ENCODE measurements at regions not wholly inside any gene's neighbourhood (a gene's known extent, or its start where the extent isn't known, plus 50 kb on each side); places are given as distances from the start of the nearest gene placed in this dataset.
"Not testable (repeated sequence)": the region's sequence is repeated elsewhere in the genome, so short reads cannot be mapped to it uniquely, and the experiment has no call there.

- Histone ChIP-seq H3K4me3 (ENCODE audit: low read depth in 1 of 3, low read length in 3 of 3) (no peak overlapping the region), H3K27ac (ENCODE audit: low read depth in 1 of 3, low read length in 2 of 3) (no peak overlapping the region), H3K9me3 (ENCODE audit: control insufficient read depth in 2 of 2, insufficient read depth in 1 of 2, low read depth in 1 of 2, low read length in 1 of 2) (no peaks in the 10 kb centered on the region), H3K4me1 (ENCODE audit: control insufficient read depth in 3 of 3, insufficient read depth in 2 of 3, low read depth in 1 of 3, low read length in 2 of 3) (no peaks in the 10 kb centered on the region), H3K36me3 (ENCODE audit: control insufficient read depth in 3 of 3, insufficient read depth in 2 of 3, low read depth in 1 of 3, low read length in 3 of 3) (no peaks in the 10 kb centered on the region), H3K27me3 (ENCODE audit: control insufficient read depth in 3 of 3, insufficient read depth in 3 of 3, low read length in 3 of 3) (peaks cover 0 to 2% (median 0%) of the 10 kb centered on the region in 3 donors)
- DNase-seq (no peak), FAIRE-seq (no peak)
These were observed 318.0 kb upstream of the KCNMB2 start for GRCh38 chr3:178218231-178218630.

GRCh38 chr3:178219661-178220060 lies 316.6 kb upstream of the KCNMB2 start:
- WGBS, 3 donors, result 73 to 81% (median 74%) methylated on average over 4 of the region's 4 CpGs
- not testable (repeated sequence) for FAIRE-seq; H3K9me3 ChIP-seq (ENCODE audit: control insufficient read depth in 2 of 2, insufficient read depth in 1 of 2, low read depth in 1 of 2, low read length in 1 of 2); DNase-seq; H3K36me3 ChIP-seq (ENCODE audit: control insufficient read depth in 3 of 3, insufficient read depth in 2 of 3, low read depth in 1 of 3, low read length in 3 of 3); H3K27ac ChIP-seq (ENCODE audit: low read depth in 1 of 3, low read length in 2 of 3); H3K27me3 ChIP-seq (ENCODE audit: control insufficient read depth in 3 of 3, insufficient read depth in 3 of 3, low read length in 3 of 3); H3K4me3 ChIP-seq (ENCODE audit: low read depth in 1 of 3, low read length in 3 of 3); H3K4me1 ChIP-seq (ENCODE audit: control insufficient read depth in 3 of 3, insufficient read depth in 2 of 3, low read depth in 1 of 3, low read length in 2 of 3)

- Histone ChIP-seq H3K9me3 (ENCODE audit: control insufficient read depth in 2 of 2, insufficient read depth in 1 of 2, low read depth in 1 of 2, low read length in 1 of 2) (no peaks in the 10 kb centered on the region), H3K27ac (ENCODE audit: low read depth in 1 of 3, low read length in 2 of 3) (no peak overlapping the region), H3K36me3 (ENCODE audit: control insufficient read depth in 3 of 3, insufficient read depth in 2 of 3, low read depth in 1 of 3, low read length in 3 of 3) (no peaks in the 10 kb centered on the region), H3K4me3 (ENCODE audit: low read depth in 1 of 3, low read length in 3 of 3) (no peak overlapping the region), H3K4me1 (ENCODE audit: control insufficient read depth in 3 of 3, insufficient read depth in 2 of 3, low read depth in 1 of 3, low read length in 2 of 3) (no peaks in the 10 kb centered on the region), H3K27me3 (ENCODE audit: control insufficient read depth in 3 of 3, insufficient read depth in 3 of 3, low read length in 3 of 3) (peaks cover 0 to 2% (median 0%) of the 10 kb centered on the region in 3 donors)
- DNase-seq, result no peak
- FAIRE-seq, result no peak
These were observed 312.4 kb upstream of the KCNMB2 start for GRCh38 chr3:178223876-178224275.

GRCh38 chr3:178226094-178226493 lies 310.1 kb upstream of the KCNMB2 start:
- Histone ChIP-seq H3K9me3 (ENCODE audit: control insufficient read depth in 2 of 2, insufficient read depth in 1 of 2, low read depth in 1 of 2, low read length in 1 of 2) (peaks cover 0 to 5% of the 10 kb centered on the region in 2 donors), H3K27me3 (ENCODE audit: control insufficient read depth in 3 of 3, insufficient read depth in 3 of 3, low read length in 3 of 3) (peaks cover 0 to 1% (median 0%) of the 10 kb centered on the region in 3 donors), H3K27ac (ENCODE audit: low read depth in 1 of 3, low read length in 2 of 3) (no peak overlapping the region), H3K4me1 (ENCODE audit: control insufficient read depth in 3 of 3, insufficient read depth in 2 of 3, low read depth in 1 of 3, low read length in 2 of 3) (no peaks in the 10 kb centered on the region), H3K4me3 (ENCODE audit: low read depth in 1 of 3, low read length in 3 of 3) (no peak overlapping the region), H3K36me3 (ENCODE audit: control insufficient read depth in 3 of 3, insufficient read depth in 2 of 3, low read depth in 1 of 3, low read length in 3 of 3) (no peaks in the 10 kb centered on the region)
- 83 to 92% (median 90%) methylated on average over 2 of the region's 2 CpGs for WGBS, 3 donors
- FAIRE-seq (no peak), DNase-seq (no peak)

GRCh38 chr3:178231645-178232044 lies 304.6 kb upstream of the KCNMB2 start:
- no peak for DNase-seq
- FAIRE-seq, result no peak
- Histone ChIP-seq H3K36me3 (ENCODE audit: control insufficient read depth in 3 of 3, insufficient read depth in 2 of 3, low read depth in 1 of 3, low read length in 3 of 3) (no peaks in the 10 kb centered on the region), H3K9me3 (ENCODE audit: control insufficient read depth in 2 of 2, insufficient read depth in 1 of 2, low read depth in 1 of 2, low read length in 1 of 2) (peaks cover 0 to 5% of the 10 kb centered on the region in 2 donors), H3K27me3 (ENCODE audit: control insufficient read depth in 3 of 3, insufficient read depth in 3 of 3, low read length in 3 of 3) (no peaks in the 10 kb centered on the region), H3K4me3 (ENCODE audit: low read depth in 1 of 3, low read length in 3 of 3) (no peak overlapping the region), H3K27ac (ENCODE audit: low read depth in 1 of 3, low read length in 2 of 3) (no peak overlapping the region), H3K4me1 (ENCODE audit: control insufficient read depth in 3 of 3, insufficient read depth in 2 of 3, low read depth in 1 of 3, low read length in 2 of 3) (no peaks in the 10 kb centered on the region)
- WGBS, 3 donors, result 84 to 92% (median 85%) methylated on average over 3 of the region's 3 CpGs

GRCh38 chr3:178233371-178234071 lies 302.7 kb upstream of the KCNMB2 start:
- WGBS, 3 donors, result 89 to 94% (median 94%) methylated on average over 5 of the region's 5 CpGs
- Histone ChIP-seq H3K36me3 (ENCODE audit: control insufficient read depth in 3 of 3, insufficient read depth in 2 of 3, low read depth in 1 of 3, low read length in 3 of 3) (no peaks in the 10 kb centered on the region), H3K4me3 (ENCODE audit: low read depth in 1 of 3, low read length in 3 of 3) (no peak overlapping the region), H3K27ac (ENCODE audit: low read depth in 1 of 3, low read length in 2 of 3) (no peak overlapping the region), H3K9me3 (ENCODE audit: control insufficient read depth in 2 of 2, insufficient read depth in 1 of 2, low read depth in 1 of 2, low read length in 1 of 2) (peaks cover 0 to 5% of the 10 kb centered on the region in 2 donors), H3K27me3 (ENCODE audit: control insufficient read depth in 3 of 3, insufficient read depth in 3 of 3, low read length in 3 of 3) (no peaks in the 10 kb centered on the region), H3K4me1 (ENCODE audit: control insufficient read depth in 3 of 3, insufficient read depth in 2 of 3, low read depth in 1 of 3, low read length in 2 of 3) (no peaks in the 10 kb centered on the region)
- DNase-seq (no peak), FAIRE-seq (no peak)

- Histone ChIP-seq H3K27me3 (ENCODE audit: control insufficient read depth in 3 of 3, insufficient read depth in 3 of 3, low read length in 3 of 3) (no peaks in the 10 kb centered on the region), H3K9me3 (ENCODE audit: control insufficient read depth in 2 of 2, insufficient read depth in 1 of 2, low read depth in 1 of 2, low read length in 1 of 2) (no peaks in the 10 kb centered on the region), H3K27ac (ENCODE audit: low read depth in 1 of 3, low read length in 2 of 3) (no peak overlapping the region), H3K36me3 (ENCODE audit: control insufficient read depth in 3 of 3, insufficient read depth in 2 of 3, low read depth in 1 of 3, low read length in 3 of 3) (no peaks in the 10 kb centered on the region), H3K4me3 (ENCODE audit: low read depth in 1 of 3, low read length in 3 of 3) (no peak overlapping the region), H3K4me1 (ENCODE audit: control insufficient read depth in 3 of 3, insufficient read depth in 2 of 3, low read depth in 1 of 3, low read length in 2 of 3) (no peaks in the 10 kb centered on the region)
- no peak for DNase-seq
- WGBS, 3 donors, result 81 to 91% (median 83%) methylated on average over 5 of the region's 5 CpGs
- no peak for FAIRE-seq
These were observed 299.5 kb upstream of the KCNMB2 start for GRCh38 chr3:178236555-178237277.

GRCh38 chr3:178238179-178238578 lies 298.1 kb upstream of the KCNMB2 start:
- Histone ChIP-seq H3K9me3 (ENCODE audit: control insufficient read depth in 2 of 2, insufficient read depth in 1 of 2, low read depth in 1 of 2, low read length in 1 of 2) (no peaks in the 10 kb centered on the region), H3K4me1 (ENCODE audit: control insufficient read depth in 3 of 3, insufficient read depth in 2 of 3, low read depth in 1 of 3, low read length in 2 of 3) (no peaks in the 10 kb centered on the region), H3K27ac (ENCODE audit: low read depth in 1 of 3, low read length in 2 of 3) (no peak overlapping the region), H3K4me3 (ENCODE audit: low read depth in 1 of 3, low read length in 3 of 3) (no peak overlapping the region), H3K27me3 (ENCODE audit: control insufficient read depth in 3 of 3, insufficient read depth in 3 of 3, low read length in 3 of 3) (no peaks in the 10 kb centered on the region), H3K36me3 (ENCODE audit: control insufficient read depth in 3 of 3, insufficient read depth in 2 of 3, low read depth in 1 of 3, low read length in 3 of 3) (no peaks in the 10 kb centered on the region)
- no peak for DNase-seq
- no peak for FAIRE-seq

Measured in small intestine (tissue), 7 donors.